ENCODE measurements at regions not wholly inside any gene's neighbourhood (a gene's known extent, or its start where the extent isn't known, plus 50 kb on each side); places are given as distances from the start of the nearest gene placed in this dataset.

DNA sequence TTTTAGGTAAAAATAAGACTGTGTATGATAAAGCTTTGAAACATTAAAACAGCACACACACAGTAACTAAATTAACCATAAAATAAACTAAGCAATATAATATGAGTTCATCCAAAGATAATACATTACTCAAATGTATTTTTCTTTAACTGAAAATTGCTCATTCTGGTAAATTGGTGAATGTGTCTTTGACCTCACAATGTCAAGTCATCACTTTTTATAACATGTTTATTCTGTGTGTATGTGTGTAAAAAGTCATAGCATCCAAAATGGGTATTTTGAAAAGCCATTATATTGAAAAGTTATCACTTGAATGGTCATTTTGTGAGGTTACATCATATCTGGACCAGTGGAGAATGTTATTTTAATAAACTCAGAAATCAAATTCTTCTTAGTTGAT, 724.6 kb downstream of the ADGRL2 start:
- DNase-seq = no peak

DNA sequence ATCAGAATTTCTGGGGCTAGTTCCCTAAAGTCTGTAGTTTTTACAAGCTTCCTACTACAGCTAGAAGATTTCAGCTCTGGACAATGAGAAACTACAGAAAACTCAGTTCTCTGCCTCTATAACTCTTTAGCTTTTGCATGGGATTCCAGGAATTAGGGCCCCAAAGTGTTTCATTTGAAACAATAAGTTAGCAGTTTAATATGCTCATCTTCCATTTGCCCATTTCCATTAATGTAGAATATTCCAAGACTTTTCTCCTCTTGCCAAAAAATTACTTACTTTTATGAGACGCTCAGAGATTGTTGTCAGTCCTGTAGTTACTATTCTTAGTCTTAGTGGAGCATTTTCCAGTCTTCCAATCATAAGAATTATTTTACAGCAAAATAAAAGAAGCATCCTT, 719.9 kb downstream of the ADGRL2 start:
- DNase-seq = no peak

DNA sequence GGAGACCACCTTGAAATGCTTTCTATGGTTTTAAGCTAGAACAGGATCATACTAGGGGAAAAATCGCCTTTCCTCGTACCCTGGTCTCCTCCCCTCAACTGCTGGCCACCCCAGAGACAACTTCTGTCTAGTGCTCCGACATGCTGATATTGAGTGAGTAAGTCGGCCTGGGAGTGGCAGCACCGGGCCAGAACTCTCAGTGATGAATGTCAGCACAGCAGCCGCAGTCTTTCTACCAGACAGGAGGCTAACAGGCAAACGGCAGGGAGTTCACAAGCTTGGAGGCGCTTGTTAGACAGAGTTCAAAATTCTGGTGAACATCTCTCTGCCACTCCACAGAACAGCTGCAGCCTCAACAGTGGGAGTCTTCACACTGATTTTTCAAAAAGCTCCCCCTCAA, 716.9 kb downstream of the ADGRL2 start:
- no peak for DNase-seq

DNA sequence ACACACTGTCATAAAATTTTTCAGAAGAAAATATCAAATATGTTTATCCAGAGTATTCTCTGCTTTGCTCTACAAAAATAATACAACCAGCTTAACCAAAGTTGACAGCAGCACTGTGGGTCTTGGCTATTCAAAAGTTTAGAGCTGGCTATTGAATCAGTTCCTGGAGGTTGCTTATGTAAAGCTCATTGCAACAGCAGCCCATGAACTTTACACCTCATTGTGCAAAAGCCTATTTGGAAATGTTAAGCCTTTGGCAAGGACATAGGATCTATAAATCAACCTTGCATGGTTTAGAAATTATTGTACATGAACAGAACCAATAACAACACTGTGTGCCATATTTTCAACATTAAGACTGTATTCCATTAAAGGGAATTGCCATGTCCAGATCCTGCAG, 714.9 kb downstream of the ADGRL2 start:
- DNase-seq = no peak

DNA sequence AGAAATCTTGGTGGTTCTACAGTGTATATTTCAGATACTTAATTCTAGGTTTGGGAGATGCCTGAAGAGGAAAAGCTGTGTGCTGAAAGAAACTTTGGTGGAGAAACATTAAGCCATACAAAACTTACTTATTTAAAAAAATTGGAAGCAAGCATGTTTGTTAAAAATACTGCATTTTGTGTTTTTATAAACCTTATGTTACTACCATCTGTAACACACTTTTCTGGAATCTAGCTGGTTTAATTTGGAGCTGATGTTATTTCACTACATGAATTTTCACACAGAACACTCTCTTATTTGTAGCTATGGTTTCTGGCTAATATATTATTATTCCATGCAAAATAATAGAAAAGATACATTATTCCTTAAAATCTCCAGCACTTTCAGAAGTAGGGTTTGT, 710.7 kb downstream of the ADGRL2 start:
- DNase-seq = no peak

DNA sequence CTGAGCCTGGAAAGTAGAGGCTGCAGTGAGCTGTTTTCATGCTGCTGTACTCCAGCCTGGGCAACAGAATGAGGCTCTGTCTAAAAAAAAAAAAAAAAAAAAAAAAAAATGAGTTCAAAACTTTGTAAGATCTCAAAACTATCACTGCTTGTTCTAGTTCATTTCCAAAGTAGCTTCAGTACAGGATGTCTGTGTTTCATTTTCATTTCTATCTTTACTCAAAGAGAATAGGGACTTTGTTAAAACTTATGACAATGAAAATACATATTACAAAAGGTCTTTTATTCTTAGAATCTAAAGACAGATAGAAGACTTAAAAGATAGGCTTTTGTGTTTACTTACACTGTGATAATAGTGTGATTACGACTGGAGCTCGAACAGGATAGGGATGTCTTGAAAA, 709.7 kb downstream of the ADGRL2 start:
- no peak for DNase-seq

DNA sequence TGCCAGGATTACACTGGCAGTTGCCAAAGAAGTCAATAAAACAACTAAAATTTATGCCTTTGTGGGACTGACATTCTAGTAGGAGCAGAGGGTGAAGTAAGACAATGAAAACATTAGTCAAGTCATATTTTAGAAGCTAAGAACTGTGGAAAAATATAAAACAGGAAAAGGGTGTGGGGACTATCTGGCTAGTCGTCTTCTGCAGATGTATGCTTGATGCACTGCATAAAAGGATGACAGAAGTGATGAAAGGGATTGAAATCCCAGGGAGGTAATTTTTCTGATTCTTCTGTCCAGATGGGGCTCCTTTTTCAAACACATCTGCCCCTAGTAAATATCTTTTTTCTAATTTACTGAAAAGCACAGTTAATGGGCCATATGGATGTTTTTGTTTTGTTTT, 706.3 kb downstream of the ADGRL2 start:
- no peak for DNase-seq

DNA sequence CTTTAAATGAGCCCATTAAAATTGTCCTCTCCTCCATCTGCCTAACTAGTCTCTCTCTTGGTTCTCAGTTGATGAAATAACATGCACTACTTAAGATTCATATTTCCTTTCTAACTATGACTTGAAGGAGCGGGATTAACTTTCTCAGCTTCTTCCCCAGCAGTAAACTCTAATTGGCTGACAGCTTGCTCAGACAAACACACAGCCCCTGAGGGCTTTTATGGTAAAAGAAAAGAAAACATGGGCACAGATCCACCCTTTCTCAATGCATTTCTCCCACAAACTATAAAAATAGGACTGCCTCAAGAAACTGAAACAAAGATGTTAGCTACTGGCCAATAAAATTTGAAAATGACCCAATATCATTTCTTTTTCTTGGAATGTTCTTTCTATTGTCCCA, 703.1 kb downstream of the ADGRL2 start:
- DNase-seq = no peak

DNA sequence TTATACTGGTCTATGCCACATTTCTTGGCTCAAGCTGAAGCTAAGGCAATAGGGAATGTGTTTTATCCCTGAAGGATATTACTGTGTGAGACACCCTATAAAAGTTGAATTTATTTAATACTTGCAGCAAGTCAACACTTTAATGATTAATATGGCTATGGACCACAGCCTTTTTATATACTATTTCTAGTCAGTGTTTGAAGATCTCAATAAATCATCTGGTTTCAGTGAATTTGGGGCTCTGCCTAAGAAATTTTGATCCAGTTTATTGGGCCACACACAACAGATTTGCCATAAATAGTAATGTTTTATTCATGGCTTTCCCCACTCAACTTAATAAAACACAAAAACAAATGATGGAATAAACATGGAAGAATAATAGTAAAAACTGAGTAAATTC, 698.3 kb downstream of the ADGRL2 start:
- DNase-seq = no peak

DNA sequence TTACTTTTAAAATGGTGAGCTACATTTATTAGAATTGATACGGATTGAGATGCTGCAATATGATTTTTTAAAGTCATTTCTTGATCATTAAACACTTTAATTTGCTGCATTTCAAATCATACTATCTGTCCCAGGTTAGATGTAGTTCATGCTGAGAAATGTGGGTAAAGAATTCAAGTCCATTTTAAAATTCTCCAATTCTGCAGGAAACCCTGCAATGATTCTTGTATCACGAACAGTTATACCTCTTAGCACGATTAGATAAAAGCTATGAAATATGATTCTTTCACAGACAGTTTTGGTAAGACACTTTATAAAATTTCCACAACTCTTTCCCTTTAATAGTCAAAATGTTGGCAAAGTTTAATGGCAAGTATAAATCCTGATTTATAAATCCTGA, 693.4 kb downstream of the ADGRL2 start:
- no peak for DNase-seq

DNA sequence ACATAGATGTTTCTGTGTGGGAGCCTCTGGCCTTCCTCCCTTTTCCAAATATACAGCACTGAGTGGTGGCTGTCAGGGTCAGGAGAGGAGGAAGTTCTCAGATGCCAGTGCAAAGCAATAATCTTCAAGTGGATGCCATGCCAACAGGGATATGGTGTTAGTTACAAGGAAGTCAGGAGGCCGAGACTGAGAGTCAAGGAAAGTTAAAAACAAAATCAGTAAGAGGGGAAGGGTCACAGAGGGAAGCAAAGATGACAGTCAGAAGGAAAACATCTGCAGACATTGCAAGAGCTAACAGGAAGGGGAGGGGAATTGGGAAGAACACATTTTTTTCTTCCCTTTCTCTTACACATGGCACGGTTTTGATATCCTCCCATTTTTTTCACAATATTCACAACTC, 691.4 kb downstream of the ADGRL2 start:
- DNase-seq = no peak

DNA sequence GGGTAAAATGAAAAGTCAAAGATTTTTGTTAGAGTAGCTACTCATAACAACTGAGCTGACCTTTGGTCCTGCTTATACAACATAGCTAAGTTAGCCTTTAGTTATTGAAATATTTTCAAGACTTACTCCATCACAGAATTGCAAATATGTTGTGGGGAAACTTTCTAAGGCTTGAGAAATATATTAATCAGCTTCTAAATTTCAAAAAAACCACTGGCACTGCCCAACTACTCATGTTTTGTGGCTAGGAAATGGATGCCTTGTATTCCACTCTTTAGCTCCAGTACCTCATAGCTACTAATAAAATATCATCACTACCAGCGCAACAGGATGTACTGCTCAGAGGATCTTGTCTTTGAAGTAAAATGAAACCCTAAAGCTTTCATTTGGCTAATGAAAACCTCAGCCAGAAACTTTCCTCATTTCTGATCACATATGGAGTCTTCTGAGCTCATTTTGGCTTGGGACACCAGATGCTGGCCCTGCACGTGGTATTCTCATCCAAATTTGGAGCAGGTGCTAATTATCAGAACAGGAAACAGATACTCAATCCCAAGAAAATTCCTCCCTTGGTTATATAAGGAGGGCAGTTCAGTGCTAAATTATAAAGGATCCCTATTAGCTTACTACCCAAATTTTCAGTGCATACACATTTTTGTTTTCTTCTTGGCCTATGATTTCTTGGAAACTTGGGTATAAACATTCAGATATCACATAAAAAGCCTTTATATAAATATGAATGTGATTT, 690.7 kb downstream of the ADGRL2 start:
- no peak for DNase-seq

DNA sequence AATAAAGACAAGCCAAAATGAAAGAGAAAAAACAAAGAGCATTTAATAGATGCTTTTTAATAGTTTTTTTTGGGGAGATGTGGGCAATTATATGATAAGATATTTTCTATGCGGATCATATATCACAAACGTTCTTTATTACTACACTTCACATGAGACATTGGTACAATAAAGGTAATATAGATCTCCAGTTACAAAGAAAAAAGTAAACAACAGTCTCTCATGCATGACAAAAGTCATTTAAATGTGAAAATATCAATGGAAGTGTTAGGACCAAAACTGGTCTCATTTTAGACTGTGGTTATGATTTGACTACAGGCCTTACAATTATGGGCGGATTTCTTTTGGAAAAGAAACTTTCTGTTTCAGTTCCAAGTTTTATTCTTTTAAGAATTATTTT, 687.0 kb downstream of the ADGRL2 start:
- no peak for DNase-seq

DNA sequence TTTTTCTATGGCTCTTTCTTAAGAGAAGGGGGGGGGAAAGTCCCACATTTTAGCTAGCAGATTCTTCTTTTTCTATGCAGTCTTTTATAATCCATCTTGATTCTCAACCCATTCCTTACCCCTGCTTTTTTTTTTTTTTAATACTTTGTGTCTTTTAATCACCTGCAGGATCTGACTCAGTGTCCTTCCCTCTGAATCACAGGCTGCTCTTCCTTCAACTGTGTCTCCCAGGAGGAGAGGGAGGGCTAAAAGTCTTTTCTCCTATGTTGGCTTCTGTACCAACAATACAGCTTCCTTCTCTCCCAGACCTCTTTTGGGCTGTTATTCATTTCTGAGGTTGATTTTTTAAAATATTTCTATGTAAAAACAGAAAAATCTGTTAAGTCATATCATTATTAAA, 686.2 kb downstream of the ADGRL2 start:
- DNase-seq = no peak

DNA sequence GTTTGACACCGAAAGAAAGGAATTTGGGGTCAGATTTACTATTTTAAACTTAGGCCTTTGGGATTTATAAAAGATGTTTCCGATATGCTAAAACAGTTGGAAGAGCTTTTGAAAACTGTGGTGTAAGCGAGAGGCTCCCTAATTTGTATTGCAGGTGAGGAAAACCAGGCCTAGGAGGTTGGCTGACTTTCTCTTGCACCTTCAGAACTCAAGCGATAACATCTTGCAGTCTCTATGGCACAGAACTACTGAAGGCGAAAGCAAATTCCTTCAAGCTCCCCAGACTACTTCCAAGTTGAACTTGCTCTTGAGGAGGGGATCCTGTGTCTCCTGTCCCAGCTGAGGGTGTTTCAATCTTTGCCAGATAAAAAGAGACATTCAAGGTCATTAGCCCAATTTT, 685.7 kb downstream of the ADGRL2 start:
- DNase-seq = no peak

DNA sequence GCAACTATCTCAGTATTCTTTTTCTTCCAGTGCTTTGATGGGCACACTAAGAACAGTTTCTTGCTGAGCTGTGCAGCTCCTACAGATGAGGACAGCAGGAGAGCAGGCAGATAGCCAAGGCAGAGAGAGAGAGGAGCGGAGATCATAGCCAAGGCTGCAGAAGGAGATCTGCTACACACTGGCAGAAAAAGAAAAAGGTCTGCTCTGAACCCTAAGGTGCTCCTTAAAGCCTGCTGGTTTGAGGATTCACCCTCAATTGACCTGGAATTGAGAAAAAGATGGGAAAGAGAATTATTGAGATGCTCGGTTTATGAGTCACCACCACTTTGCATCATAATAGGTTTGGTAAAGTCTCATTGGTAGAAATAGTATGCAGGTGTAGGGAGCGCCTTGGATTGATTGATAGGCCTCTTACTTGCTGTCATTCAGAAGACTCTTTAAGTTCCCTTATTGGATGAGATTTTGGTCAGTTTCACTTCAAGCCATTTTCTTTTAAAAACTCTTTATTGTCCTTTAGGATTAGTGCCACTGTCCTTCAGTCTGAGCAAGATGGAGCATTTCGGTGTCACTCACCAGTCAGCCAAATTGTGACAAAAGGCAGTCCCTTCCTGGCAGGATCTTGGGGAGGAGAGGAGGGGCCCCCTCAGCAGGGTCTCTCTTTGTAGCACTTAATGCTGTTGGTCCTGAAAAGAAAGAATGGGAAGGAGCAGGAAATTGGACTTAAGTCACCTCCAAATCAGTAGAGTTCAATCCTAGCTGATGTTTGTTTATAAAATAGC, 685.0 kb downstream of the ADGRL2 start:
- DNase-seq = no peak

DNA sequence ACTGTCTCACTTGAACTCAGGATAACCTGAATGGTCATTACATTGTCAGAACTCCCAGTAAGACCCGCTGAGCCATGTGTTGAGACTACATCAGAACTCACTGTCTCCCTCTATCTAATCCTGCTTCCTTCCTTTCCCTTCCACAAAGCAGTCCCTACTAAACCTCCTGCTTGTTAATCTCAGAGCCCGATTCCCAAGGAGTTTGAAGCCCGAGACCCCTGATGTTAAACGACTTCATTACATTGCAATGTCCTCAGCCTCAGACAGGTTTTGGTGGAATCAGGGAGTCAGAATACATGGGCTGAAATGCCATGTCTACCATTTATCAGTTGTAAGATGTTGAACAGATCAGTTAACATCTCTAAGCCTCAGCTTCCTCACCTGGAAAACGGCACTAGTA, 682.4 kb downstream of the ADGRL2 start:
- DNase-seq = no peak

DNA sequence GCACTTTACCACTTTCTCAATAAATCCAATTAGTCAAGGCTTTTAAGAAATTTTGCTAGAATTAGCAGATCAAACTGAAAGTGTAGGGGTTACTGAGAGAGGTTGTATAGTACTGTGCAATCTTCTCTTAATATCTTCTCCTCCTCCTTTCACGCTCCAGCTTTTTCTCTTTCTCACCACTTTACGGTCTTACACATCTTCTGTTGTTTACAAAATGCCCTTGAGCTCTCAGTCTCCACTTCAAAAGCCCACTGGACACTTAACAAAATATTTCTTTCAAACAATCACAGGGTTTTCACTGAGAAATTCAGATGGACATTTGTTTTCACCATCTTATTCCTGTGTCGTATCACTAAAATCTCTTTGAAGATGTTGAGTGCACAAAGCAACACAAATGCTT, 678.2 kb downstream of the ADGRL2 start:
- DNase-seq = no peak

DNA sequence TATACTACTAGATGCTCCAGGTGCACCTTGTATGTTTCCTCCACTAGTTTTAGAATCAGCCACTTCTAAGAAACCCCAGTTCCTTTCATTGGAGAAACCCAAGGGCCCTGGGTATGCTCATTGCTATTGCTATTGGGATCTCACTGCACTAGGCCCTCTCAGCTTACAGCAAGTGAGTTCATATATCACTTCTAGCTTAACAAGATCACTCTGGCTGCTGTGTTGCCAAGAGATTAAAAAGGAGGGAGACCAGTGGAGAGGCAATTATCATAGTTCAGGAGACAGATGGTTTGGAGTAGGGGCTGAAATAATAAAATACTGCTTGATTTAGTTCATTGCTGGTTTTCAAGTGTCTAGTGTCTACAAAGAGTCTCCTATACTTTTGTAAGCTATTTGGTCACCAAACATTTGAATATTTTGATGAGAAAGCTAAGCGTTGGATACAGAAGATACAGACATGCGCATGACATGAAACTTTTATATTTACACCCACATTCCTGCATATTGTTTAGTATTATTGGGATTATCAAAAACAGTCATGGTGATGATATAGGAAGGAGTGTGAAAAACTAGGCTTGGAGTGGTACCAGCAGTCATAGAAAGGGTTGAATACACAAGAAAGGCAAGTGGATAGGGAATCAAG, 671.9 kb downstream of the ADGRL2 start:
- DNase-seq = peak; percentile 21

DNA sequence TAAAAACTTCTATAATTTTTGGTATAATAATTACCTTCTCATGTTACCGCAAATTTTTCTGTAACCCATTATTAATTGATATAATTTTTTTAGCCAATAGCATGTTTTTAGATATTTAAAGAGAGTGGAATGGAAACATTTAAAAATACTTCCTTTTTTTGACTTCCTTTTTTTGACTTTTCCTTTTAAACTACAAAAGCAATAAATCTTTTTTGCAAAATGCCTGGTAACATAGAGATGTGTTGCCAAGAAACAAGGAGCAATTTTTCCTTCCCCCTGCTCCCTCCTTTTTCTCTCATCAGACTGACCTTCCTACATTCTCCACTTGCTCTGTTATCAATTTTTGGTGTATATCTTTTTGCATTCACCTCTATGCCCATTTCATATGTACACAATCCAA, 666.2 kb downstream of the ADGRL2 start:
- no peak for DNase-seq

DNA sequence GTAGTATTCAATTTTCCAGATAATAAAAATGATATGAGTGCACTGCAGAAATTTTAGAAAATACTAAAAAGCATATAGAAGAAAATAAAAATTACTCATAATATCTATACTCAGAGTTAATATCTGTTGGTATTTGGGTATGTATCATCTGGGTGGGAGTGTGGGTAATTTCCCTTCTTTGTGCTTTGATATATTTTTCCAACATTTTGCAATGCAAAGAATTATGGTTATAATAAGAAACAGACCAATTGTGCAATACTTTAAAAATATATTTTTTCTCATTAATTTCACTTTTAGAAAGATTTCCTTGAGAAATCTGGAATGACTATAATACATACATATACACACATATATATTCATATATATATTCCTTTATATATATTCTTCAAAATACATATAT, 665.7 kb downstream of the ADGRL2 start:
- DNase-seq = no peak

DNA sequence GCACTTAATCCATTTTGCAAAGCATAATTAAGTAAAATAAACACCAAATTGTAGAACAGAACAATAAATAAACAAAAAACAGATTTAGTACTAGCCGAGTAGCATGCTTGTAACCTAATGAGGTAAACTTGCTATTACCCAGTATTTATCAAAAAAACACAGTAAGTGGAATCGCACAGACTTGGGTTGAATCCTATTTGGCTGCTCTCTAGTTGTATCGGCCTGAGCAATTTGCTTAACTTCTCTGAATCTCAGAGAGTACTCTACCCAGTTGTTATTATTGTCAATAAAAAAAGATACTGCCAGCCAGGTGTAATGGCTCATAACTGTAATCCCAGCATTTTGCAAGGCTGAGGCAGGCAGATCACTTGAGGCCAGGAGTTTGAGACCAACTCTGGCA, 664.3 kb downstream of the ADGRL2 start:
- no peak for DNase-seq

DNA sequence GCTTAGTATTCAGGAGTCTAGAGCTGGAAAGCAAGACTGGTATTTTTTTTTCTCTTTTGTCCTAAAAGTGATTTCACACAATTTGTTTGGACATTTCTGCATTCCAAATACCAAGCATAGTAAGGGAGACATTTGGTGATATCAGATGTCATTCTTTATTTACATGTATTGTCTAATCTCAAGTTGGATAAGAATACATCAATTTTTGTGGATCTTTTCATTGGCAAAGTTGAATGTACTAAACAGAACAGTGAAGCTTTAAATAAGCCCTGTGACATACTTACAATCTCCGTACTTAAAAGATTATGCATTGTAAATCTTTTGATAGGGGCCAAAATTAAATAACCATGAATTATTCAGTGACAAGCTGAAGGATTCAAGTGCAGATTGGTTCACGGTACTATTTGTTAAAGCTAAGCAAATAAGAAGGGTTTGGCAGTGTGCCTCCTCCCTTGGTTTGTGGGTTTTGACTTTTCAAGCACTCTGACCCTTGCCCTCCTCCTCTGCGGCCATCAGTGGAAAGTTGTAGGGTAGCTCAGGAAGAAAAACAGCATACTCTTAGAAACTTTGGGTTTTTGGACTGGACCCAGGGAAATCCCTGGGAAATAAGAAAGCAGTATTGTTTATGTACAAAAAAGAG, 663.7 kb downstream of the ADGRL2 start:
- DNase-seq = peak; percentile 52

DNA sequence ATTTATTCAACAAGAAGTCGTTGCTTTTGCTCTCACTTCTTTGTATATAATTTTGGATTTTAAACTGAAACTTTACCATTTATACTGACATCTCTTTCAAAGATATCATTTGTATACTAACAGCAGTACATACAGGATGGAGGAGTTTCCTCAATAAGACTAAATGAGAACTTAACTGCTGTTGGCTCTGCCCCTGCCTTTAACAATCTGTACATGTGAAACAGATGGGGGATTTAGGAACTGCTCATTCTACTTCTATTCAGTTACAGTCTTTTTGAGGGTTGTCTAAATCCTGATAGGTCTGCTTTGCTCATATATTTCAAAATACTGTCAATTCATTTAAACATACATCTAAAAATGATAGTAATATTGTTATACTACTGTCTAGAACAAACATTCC, 663.2 kb downstream of the ADGRL2 start:
- no peak for DNase-seq
